Activated T-cell treated with anti-CD3 and anti-CD28 coated beads for 24 hours (primary cell): ENCODE measurements at regions not wholly inside any gene's neighbourhood (a gene's known extent, or its start where the extent isn't known, plus 50 kb on each side); places are given as distances from the start of the nearest gene placed in this dataset.
"Not testable (repeated sequence)": the region's sequence is repeated elsewhere in the genome, so short reads cannot be mapped to it uniquely, and the experiment has no call there.

ENCODE experiments used
- DNase-seq: peaks from one replicate; pipeline ENCODE4 v3.0.0-alpha.2; 2020; ENCODE audit warnings: low read depth

DNA sequence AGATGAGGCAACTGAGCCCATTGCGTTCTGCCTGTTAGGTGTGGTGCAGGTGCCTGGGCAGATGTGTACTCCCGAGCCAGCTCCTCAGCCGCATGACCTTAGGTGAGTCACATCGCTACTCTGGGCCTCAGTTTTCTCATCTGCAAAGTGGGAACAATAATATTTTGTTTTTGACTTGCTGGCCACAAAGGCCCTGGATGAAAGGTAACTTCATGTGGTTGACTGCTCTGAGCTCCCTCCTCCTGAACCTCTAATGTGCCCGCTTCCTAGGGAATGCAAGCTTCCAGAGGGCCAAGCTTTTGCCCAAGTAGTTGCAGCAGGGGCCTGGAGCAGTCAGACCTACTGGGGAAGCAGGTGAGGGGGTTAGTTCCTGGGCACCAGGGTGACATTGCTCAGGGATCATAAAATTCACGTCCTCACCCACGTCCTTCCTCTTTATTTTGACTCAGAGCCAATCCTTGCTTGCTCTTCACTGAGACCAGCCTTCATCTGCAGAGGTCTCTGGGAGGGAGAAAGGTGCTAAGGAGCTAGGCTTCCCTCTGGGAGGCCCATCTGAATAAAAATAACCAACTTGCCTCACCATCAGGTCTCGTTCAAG is 149.0 kb upstream of the TLE3 start:
- no peak for DNase-seq

GRCh38 chr15:70245932-70246622 is 148.4 kb upstream of the TLE3 start:
- DNase-seq: no peak

GRCh38 chr15:70244978-70245542 is 147.3 kb upstream of the TLE3 start:
- no peak for DNase-seq

- no peak for DNase-seq
Measured at GRCh38 chr15:70243686-70244540, 146.2 kb upstream of the TLE3 start.

DNA sequence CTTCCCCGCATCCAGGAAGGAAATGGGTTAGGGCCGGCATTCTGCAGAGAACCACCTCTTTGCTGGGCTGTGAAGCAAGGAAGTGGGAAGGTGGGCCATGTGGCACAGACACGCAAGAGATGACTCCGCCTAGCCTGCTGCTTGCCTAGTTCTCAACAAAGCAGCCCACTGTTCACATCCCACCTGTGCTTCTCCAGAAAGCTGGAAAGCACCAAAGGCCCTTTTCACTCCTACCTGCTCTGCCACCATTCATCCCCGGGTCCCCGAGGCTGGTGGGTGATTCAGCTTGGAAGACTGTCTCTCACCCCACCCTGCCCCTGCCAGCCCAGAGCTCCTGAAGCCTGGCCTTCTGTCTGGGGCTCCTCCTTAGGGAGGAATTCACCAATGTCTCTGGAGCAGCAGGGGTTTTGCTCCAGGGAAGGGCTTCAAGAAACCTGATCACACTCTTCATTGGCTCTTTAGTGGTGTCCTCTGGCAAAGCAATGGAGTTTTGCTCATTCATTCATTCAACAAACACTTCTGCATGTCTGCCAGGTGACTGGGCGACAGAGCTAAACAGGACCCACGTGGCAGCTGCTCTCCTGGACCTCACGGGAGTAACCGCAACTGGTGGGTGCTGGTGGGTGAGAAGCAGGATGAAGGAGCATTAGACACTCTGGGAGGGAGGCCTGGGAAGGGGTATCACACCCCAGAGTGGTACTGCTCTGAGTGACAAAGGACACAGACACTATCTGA is 145.4 kb upstream of the TLE3 start:
- no peak for DNase-seq

DNA sequence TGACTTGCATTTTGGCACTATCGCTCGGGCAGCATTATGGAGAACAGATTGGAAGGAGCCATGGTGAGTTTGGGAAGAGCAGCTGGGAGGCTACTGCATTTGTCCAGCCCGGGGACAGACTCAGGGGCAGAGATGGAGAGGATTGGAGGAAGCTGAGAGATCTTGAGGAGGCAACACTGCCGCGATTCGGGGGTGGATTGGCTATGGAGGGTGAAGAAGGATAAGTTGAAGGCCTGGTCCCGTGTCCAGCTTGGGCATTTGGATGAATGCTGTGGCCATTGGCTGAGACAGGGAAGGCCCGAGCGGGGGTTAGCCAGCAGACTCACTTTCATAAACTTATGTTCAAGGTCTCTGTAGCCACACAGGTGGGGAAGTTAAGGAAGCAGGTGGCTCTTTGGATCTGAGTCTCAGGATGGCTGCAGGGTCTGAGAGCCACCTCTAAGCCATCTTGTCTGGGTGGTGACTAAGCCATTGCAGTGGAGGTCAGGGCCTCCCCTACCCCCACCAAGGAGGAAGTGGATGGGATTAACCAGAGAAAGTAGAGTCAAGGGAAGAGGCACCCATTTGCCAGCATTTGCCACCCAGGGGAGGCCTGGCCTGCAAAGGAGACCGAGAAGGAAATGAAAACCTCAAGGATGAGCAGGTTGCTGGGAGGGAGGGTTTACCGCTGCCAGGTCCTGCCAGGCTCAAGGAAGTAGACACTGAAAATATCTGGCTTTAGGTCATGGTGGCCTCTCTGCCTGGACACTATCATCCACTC is 144.0 kb upstream of the TLE3 start:
- no peak for DNase-seq

DNA sequence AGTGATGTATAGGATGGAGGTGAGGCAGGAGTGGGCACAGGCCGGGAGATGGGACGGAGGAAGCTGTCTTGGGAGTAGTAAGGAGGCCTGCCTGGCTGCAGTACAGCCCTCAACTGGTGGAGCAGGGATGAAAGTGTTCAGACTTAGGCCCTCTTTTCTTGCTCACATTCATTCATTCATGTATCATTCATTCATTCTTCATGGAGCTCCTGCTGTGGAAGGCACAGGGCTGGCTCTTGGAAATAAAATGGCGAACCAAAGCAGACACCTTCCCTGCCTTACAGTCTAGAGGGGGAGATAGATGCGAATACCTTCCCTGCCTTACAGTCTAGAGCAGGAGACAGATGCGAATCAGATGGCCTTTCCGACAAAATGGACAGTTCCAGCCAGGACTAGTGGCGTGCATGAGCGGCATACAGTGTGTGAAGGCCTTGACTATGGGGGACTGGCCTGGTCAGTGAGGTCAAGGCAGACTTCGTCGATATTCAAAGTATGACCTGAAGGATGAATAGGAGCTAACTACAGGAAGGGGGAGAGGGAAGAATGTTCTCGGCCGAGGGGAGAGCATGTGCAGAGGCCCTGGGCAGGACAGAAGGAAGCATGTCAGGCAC is 143.2 kb upstream of the TLE3 start:
- DNase-seq: no peak

GRCh38 chr15:70240082-70240481 is 142.4 kb upstream of the TLE3 start:
- DNase-seq: no peak

- DNase-seq: no peak
Measured at GRCh38 chr15:70238917-70239316, 141.2 kb upstream of the TLE3 start.

DNA sequence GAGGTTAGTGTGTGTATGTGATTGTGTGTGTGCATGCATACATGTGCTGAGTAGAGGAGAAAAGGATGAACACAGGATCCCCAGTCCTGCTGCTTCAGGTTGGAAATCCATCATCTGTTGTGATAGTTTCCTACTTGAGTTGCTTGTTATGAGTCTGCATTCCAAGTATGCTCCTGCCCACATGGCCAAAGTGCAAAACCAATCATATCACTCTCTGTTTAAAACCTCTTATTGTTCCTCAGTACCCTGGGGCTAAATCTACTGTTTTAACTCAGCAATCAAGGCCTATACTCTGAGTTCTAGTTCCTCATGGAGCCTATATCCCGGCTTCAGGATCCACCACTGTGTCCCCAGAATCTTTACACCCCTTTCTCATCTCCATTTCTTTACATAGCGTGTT is 139.9 kb upstream of the TLE3 start:
- no peak for DNase-seq

- no peak for DNase-seq
Measured at GRCh38 chr15:70236341-70237086, 138.8 kb upstream of the TLE3 start.

- DNase-seq: no peak
Measured at GRCh38 chr15:70235347-70235746, 137.6 kb upstream of the TLE3 start.

DNA sequence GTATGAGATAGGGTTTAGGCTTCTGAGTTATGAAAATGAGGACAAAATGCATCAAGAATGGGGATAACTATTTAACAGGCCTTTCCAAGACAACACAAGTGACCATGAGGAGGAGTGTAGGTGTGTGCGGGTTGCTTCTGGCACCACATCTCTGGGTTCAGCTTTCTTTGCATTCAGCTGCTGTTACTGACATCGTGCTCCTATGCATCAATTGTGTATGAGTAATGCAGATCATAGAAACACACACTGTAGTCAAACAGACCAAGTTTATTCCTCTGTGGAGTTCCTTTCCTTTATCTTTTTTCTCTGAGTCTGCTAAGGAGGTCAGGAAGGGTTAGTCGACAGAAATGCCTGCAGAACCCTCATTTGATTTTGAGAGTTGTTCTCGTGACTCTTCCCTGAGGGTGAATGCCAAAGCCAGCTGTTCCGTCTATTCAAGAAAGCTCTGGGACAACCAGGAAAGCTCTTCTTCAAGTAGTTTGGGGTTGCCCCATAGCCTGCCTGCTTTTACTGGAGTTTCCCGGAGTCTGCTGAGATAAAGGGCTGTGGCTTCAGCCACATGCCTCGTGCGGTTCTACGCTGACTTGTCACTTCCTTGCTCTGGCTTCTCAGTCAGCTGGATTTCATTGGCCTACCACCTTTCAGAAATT is 136.7 kb upstream of the TLE3 start:
- DNase-seq: no peak

- no peak for DNase-seq
Measured at GRCh38 chr15:70231484-70231883, 133.8 kb upstream of the TLE3 start.

GRCh38 chr15:70227918-70228317 is 130.2 kb upstream of the TLE3 start:
- DNase-seq: not testable (repeated sequence)

- DNase-seq: no peak
Measured at GRCh38 chr15:70227147-70227546, 129.4 kb upstream of the TLE3 start.

DNA sequence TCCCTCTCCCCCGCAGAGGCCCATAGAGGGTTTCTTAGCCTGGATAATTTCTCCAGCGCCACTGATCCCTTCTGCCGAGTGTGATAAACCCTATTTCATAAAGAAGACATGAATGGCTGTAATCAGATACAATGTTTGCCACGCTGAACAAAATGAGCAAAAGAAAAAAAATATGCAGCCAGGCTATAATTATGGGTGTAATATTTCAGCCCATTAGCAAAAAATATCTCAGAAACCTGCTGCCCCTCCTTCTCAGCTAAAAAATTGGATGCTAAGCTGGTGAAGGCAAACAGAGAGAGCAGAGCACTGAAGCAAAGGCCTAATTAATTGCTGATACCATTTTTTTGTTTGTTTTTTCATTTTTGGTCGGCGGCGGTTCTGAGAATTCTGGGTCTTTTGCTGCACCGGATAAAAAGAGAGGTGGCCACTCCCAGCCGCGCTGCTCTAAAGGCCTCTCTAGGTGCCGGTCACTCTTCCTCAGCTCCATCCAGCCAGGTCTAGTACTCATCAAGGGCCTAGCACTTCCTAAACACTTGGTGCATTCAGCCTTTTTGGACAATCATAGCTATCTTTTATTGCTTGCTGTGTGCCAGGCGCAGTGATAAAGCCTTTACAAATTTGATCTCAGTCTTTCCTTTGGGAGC is 128.7 kb upstream of the TLE3 start:
- DNase-seq: no peak

- no peak for DNase-seq
Measured at GRCh38 chr15:70225416-70225815, 127.7 kb upstream of the TLE3 start.

DNA sequence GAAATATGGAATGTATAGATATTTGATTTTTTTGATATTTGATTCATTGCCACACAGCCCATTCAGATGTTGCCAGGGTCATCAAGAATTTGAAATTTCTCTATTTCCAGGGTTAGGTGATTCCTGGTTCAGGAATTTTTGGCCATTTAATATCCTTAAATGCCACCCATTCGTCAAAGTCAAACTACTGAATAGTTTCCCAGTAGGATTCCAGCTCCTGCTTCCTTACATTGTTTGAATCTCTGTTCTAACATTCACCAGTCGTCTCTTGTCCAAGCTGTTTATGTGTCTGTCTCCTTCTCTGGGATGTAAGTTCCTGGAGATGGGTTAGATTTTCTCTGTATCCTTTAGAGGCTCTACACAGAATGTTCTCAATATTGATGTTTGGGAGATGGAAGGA is 124.9 kb upstream of the TLE3 start:
- DNase-seq: no peak
